MM.1S (cell line): ENCODE measurements at regions not wholly inside any gene's neighbourhood (a gene's known extent, or its start where the extent isn't known, plus 50 kb on each side); places are given as distances from the start of the nearest gene placed in this dataset.

Experiments
- EZH2 ChIP-seq: fragments of 300-600 bp; sonication (generic); optimal IDR thresholded peaks from 2 replicates; pipeline ENCODE3; 2017; ENCODE audit warnings: low read depth, mild to moderate bottlenecking, antibody characterized with exemption, low read length, mixed read lengths
- TF ChIP-seq, protein P1 (sequence below): fragments of 300-600 bp; sonication (generic); IDR thresholded peaks from 2 replicates; pipeline ENCODE4 v1.5.1; 2016; ENCODE audit warnings: antibody characterized with exemption, low read length, mixed read lengths

DNA sequence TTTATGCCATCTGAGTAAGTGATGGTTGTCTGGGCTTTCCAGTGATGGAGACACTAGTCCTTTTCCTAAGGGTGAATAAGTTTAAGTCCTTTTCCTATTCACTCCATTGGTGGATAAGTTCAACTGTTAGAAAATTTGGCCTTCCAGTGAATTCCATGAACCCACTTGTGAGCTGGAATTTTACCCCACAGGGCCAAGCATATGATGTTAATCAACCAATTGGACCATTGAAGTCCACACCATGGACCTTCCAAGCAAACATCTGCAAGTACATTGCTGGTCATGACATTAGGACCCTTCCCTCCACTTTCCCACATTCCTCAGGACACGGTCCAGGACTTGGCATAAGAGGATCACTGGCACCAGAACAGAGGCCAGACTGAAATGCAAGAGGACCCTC lies 381.4 kb downstream of the RPS24 start:
- TF ChIP-seq, protein P1, sequence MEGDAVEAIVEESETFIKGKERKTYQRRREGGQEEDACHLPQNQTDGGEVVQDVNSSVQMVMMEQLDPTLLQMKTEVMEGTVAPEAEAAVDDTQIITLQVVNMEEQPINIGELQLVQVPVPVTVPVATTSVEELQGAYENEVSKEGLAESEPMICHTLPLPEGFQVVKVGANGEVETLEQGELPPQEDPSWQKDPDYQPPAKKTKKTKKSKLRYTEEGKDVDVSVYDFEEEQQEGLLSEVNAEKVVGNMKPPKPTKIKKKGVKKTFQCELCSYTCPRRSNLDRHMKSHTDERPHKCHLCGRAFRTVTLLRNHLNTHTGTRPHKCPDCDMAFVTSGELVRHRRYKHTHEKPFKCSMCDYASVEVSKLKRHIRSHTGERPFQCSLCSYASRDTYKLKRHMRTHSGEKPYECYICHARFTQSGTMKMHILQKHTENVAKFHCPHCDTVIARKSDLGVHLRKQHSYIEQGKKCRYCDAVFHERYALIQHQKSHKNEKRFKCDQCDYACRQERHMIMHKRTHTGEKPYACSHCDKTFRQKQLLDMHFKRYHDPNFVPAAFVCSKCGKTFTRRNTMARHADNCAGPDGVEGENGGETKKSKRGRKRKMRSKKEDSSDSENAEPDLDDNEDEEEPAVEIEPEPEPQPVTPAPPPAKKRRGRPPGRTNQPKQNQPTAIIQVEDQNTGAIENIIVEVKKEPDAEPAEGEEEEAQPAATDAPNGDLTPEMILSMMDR = no peak
- TF ChIP-seq EZH2 = no peak
